ENCODE measurements at regions not wholly inside any gene's neighbourhood (a gene's known extent, or its start where the extent isn't known, plus 50 kb on each side); places are given as distances from the start of the nearest gene placed in this dataset.

GRCh38 chr1:87878873-87879272 lies 550.2 kb downstream of the LMO4 start:
- no peak for DNase-seq (ENCODE audit: low read depth)

DNA sequence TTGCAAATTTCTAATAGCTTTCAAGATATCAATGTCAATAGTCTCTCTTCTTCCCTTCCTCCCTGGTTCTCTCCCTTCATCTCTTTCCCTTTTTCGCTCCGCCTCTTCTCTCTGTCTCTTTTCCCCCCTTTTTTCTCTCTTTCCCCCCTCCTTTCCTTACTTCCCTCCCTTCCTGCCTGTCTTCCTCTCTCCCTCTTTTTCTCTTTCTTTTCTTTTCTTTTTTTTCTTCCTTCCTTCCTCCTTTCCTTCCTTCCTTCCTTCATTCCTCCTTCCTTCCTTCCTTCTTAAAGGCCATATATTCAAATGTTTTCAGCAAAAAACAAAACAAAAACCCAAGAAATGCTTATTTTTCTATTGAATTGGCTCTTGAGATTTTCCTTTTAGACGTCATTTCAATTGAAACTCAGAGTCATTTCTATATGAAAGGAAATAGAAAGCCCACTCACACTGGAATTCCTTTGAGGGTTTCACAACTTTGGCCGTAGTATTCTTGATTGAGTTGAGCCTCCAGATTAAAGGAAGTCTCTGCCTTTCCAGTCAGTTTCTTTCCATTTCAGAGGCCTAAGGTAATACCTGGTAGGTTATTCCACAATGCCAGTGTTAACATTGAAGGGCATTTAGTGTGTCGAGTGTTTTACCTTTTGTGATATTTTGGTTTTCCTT lies 551.5 kb downstream of the LMO4 start:
- DNase-seq (ENCODE audit: low read depth) = no peak

GRCh38 chr1:87880764-87881163 lies 552.1 kb downstream of the LMO4 start:
- DNase-seq (ENCODE audit: low read depth) = peak; percentile 62

DNA sequence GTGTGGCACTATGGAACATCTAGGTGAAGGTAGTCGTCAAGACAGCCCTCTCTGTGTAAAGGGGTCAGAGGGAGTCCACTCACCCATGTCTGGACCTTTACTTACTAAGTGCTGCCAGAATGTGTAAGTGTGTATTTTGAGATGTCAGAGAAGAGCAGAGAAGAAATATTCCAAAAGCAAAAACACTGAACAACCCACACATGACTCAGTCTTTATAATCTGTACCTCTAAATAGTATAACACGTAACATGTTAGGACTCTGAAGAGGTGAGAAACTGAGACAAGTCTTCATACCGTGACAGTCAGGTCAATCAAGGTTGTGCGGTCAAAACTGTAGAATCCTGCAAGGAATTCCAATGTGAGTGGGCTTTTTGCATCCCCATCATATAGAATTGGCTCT lies 555.2 kb downstream of the LMO4 start:
- no peak for DNase-seq (ENCODE audit: low read depth)

DNA sequence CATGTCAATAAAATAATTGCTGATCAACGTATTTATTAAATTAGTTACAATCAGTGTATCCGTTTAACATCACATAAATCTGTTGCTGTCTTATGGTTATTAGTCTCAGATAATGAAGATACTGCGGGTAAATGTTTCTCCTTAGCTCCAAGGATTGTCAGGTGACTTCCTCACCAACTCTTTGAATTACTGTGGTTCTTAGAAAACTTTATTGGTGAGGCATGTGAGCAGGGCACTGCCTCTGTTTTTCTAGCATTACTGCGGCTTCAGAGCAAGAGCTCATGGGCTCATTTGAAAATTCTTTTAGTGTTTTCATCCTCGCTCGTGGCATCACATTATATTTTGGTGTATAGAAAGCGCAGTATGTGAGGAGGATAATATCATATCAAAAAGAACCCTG lies 555.9 kb downstream of the LMO4 start:
- DNase-seq (ENCODE audit: low read depth) = no peak

- no peak for DNase-seq (ENCODE audit: low read depth)
Observed at GRCh38 chr1:87885278-87886025, 556.8 kb downstream of the LMO4 start.

GRCh38 chr1:87887100-87887499 lies 558.4 kb downstream of the LMO4 start:
- no peak for DNase-seq (ENCODE audit: low read depth)

- DNase-seq (ENCODE audit: low read depth) = peak; percentile 71
Observed at GRCh38 chr1:87888446-87888845, 559.8 kb downstream of the LMO4 start.

- no peak for DNase-seq (ENCODE audit: low read depth)
Observed at GRCh38 chr1:87894062-87894461, 565.4 kb downstream of the LMO4 start.

GRCh38 chr1:87897481-87897880 lies 568.8 kb downstream of the LMO4 start:
- DNase-seq (ENCODE audit: low read depth) = no peak

GRCh38 chr1:87898431-87898830 lies 569.8 kb downstream of the LMO4 start:
- DNase-seq (ENCODE audit: low read depth) = peak; percentile 28

- no peak for DNase-seq (ENCODE audit: low read depth)
Observed at GRCh38 chr1:87899017-87899416, 570.3 kb downstream of the LMO4 start.

DNA sequence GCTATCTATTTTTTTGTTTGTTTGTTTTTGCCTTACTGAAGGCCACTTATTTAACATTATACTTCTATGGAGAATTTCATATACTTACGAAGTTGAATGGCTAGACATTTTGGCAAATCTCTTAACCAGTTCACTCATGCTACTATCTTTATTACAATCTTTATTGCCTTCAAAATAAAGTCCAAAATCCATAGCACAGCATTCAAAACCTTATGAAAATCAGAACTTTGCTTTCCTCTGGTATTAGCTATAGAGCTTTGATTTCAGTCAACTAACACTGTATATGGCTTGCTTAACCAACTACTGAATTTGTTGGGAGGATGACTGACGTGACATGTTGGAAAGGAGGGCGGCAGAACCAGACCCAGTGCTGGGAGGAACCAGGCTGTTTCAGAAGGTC lies 571.1 kb downstream of the LMO4 start:
- DNase-seq (ENCODE audit: low read depth) = no peak

GRCh38 chr1:87902830-87903229 lies 574.1 kb downstream of the LMO4 start:
- DNase-seq (ENCODE audit: low read depth) = peak; percentile 8

DNA sequence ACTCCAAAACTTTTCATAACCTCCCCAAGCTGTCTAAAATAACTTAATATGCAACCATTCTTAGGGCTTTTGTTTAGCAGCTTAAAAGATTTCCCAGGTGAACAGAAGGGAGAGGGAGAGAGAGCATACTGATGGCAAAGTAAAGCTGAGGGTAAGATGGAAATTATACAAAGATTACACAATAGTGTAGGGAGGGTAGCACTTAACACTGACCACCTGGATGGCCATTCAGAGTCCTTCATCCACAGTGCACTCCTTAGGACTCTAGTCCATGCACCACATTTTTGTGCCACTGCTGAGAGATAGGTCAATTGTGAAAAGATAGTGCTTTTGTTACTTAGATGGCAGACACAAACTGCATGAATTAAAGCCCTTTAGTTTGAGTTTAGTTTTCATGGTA lies 574.6 kb downstream of the LMO4 start:
- DNase-seq (ENCODE audit: low read depth) = no peak

- DNase-seq (ENCODE audit: low read depth) = no peak
Observed at GRCh38 chr1:87904651-87905050, 576.0 kb downstream of the LMO4 start.

- DNase-seq (ENCODE audit: low read depth) = no peak
Observed at GRCh38 chr1:87905651-87906050, 577.0 kb downstream of the LMO4 start.

DNA sequence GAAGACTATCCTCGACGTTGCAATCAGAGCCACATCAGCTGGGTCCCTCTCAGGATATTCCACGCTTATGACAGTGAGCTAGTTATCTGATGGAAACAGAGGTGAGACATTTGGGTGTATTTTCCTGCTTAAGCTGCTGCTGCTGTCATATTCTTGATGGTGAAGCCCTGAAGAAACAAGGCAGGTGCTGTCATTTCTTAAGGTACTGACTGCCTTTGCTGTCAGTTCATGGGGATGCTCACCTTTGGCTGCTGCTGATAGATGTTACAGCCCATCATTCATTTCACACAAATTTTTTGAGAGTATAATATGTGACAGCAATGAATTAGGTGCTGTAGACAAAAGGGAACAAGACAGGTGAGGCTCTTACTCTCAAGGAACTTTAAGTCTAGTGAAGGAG lies 577.4 kb downstream of the LMO4 start:
- no peak for DNase-seq (ENCODE audit: low read depth)

GRCh38 chr1:87913361-87913760 lies 584.7 kb downstream of the LMO4 start:
- DNase-seq (ENCODE audit: low read depth) = no peak

DNA sequence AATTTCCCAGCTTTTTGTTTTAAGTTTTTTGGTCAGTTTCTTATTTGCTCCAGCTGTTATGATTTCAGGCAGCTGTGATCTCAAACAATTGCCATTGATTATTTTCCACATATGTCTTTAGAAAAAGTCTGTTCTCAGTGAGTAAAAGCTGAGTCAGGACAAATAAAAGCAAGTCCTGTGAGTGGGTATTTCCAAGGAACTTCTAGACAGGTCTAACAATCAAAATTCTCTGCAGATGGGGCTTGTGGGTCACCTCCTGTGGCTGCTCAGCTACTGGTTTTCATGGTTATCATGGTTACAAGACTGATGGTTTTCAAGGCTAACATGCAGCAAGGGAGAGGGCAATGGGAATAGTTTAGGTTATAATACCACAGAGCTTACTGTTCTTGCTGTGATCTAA lies 585.7 kb downstream of the LMO4 start:
- DNase-seq (ENCODE audit: low read depth) = no peak

- DNase-seq (ENCODE audit: low read depth) = no peak
Observed at GRCh38 chr1:87915771-87916170, 587.1 kb downstream of the LMO4 start.

GRCh38 chr1:87916965-87917364 lies 588.3 kb downstream of the LMO4 start:
- DNase-seq (ENCODE audit: low read depth) = peak; percentile 50

DNA sequence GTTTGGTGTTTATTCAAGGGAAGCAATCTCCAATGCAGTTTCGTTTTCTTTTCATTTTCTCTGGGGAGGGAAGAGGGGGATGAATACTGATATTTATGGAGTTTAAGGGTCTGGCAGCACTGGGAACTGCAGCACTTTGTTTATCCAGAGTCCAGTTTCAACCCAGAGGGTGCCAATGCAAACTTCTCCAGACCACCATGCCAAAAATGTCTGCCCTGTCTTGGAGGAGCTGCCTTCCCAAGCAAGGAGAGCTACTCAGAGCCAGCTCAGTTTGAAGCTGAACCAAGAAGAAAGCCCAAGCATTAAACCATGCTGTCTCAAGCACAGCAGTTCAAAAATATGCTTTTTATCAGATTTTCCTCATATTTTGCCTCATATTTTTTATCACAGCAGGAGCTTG lies 589.7 kb downstream of the LMO4 start:
- no peak for DNase-seq (ENCODE audit: low read depth)

- no peak for DNase-seq (ENCODE audit: low read depth)
Observed at GRCh38 chr1:87922885-87923284, 594.2 kb downstream of the LMO4 start.
